ENCODE measurements at regions not wholly inside any gene's neighbourhood (a gene's known extent, or its start where the extent isn't known, plus 50 kb on each side); places are given as distances from the start of the nearest gene placed in this dataset.

DNA sequence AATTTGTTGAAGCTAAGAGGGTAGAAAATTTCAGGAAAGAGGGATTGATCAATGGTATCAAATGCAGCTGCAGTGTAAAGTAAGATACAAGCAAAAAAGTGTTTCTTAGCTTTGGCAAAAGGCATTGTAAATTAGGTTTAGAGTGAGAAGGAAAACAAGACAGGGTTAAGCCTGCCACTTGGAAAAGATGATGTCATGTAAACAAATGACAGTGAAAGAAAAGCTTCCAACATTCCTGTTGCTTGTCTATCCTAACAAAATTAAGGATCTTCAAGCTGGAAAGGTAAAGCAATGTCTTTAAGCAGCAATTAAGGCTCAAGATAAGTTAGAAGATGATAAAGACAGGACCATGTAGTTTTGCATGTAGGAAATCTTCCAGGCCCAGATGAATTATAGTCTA is 139.1 kb upstream of the PPP2R2B start:
- no peak overlapping the region for H3K27ac ChIP-seq (ENCODE audit: low read depth, low read length)
- peaks cover 7% of the 10 kb centered on the region for H3K9me3 Mint-ChIP-seq
- no peaks in the 10 kb centered on the region for H3K27me3 Mint-ChIP-seq (ENCODE audit: insufficient read depth)
- TF ChIP-seq, protein P1, sequence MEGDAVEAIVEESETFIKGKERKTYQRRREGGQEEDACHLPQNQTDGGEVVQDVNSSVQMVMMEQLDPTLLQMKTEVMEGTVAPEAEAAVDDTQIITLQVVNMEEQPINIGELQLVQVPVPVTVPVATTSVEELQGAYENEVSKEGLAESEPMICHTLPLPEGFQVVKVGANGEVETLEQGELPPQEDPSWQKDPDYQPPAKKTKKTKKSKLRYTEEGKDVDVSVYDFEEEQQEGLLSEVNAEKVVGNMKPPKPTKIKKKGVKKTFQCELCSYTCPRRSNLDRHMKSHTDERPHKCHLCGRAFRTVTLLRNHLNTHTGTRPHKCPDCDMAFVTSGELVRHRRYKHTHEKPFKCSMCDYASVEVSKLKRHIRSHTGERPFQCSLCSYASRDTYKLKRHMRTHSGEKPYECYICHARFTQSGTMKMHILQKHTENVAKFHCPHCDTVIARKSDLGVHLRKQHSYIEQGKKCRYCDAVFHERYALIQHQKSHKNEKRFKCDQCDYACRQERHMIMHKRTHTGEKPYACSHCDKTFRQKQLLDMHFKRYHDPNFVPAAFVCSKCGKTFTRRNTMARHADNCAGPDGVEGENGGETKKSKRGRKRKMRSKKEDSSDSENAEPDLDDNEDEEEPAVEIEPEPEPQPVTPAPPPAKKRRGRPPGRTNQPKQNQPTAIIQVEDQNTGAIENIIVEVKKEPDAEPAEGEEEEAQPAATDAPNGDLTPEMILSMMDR (conservative IDR thresholded peaks at IDR 0.05), result no peak
- H3K9me3 ChIP-seq (ENCODE audit: control insufficient read depth, low read length), result peaks cover 6% of the 10 kb centered on the region
- no peaks in the 10 kb centered on the region for H3K36me3 ChIP-seq (ENCODE audit: control insufficient read depth, insufficient read depth, low read length)
- peaks cover 9% of the 10 kb centered on the region for H3K4me1 ChIP-seq (ENCODE audit: control insufficient read depth, insufficient read depth, low read length)
- H3K9ac ChIP-seq (ENCODE audit: extremely low read depth, low read length, poor library complexity, severe bottlenecking), result peak overlapping the region; percentile 24
- H3K4me3 ChIP-seq (ENCODE audit: low read length), result no peak overlapping the region
- no peak overlapping the region for H3K4me3 Mint-ChIP-seq
- H3K4me1 Mint-ChIP-seq, result peaks cover 5% of the 10 kb centered on the region
- DNase-seq, result no peak
- H3K27ac Mint-ChIP-seq, result no peak overlapping the region
- no peaks in the 10 kb centered on the region for H3K36me3 Mint-ChIP-seq (ENCODE audit: low read depth)
- H3K27me3 ChIP-seq (ENCODE audit: control insufficient read depth, insufficient read depth, low read length, poor library complexity, severe bottlenecking), result no peaks in the 10 kb centered on the region

DNA sequence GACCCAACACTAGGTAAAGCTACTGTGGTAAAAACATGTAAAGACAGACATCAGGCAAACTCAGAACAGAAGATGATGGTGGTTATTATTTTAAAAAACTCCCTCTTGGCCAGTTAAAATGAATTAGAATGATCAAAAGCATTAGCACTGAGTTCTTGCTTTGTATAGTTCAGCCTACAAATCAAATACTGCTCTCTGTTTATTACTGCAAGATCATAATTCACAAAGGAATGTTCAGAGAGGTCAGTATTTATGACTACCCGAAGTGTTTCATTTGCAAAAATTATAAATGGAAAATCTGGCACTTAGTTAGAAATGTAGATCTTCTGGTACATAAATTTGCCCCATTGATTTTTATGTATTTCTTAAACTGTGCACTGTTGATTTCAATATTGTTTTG is 140.3 kb upstream of the PPP2R2B start:
- 94% methylated on average over 1 of the region's 1 CpG; no CpG with 5 or more reads in 1 of the 2 experiments for WGBS, 2 experiments (ENCODE audit: insufficient coverage in 1 of 2, insufficient read length in 1 of 2)
- no peak overlapping the region for H3K27ac Mint-ChIP-seq
- no peak overlapping the region for H3K27ac ChIP-seq (ENCODE audit: low read depth, low read length)

DNA sequence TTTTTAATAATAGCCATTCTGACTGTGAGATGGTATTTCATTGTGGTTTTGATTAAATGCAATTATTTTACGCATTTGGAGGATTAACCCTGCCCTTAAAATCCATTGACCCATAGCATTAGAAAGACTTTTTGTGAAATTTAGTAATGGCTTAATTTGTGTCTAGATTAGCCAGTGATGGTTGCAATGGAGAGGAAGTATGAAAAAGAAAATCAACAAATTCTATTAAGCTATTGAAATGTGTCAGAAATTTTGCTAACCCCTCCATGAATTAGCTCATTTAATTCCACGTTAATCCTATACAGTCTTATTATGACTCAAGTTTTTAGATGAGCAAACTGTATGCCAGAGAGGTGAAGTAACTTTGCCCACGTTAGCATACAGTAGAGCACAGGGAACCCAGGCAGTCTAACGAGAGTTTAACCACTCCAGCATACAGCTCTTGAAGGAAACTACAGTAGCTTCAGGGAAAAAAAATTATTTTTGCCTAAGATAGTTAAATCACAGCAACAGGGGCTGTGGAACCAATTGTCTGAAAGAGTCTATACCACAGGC is 158.2 kb upstream of the PPP2R2B start:
- Mint-ChIP-seq H3K4me1 (peaks cover 26% of the 10 kb centered on the region), H3K27ac (no peak overlapping the region), H3K9me3 (peaks cover 17% of the 10 kb centered on the region), H3K4me3 (no peak overlapping the region), H3K36me3 (ENCODE audit: low read depth) (peaks cover 5% of the 10 kb centered on the region), H3K27me3 (ENCODE audit: insufficient read depth) (no peaks in the 10 kb centered on the region)
- TF ChIP-seq, protein P1 (conservative IDR thresholded peaks at IDR 0.05), result no peak
- Histone ChIP-seq H3K27me3 (ENCODE audit: control insufficient read depth, insufficient read depth, low read length, poor library complexity, severe bottlenecking) (no peaks in the 10 kb centered on the region), H3K9me3 (ENCODE audit: control insufficient read depth, low read length) (peaks cover 16% of the 10 kb centered on the region), H3K4me3 (ENCODE audit: low read length) (no peak overlapping the region), H3K27ac (ENCODE audit: low read depth, low read length) (no peak overlapping the region), H3K4me1 (ENCODE audit: control insufficient read depth, insufficient read depth, low read length) (peaks cover 11% of the 10 kb centered on the region), H3K36me3 (ENCODE audit: control insufficient read depth, insufficient read depth, low read length) (no peaks in the 10 kb centered on the region), H3K9ac (ENCODE audit: extremely low read depth, low read length, poor library complexity, severe bottlenecking) (no peak overlapping the region)
- no peak for DNase-seq
- 95 to 96% methylated on average over 3 to 4 of the region's 4 CpGs for WGBS, 2 experiments (ENCODE audit: insufficient coverage in 1 of 2, insufficient read length in 1 of 2)

More for the DNA sequence above, 140.3 kb upstream of the PPP2R2B start:
- DNase-seq, result no peak
- Histone ChIP-seq H3K4me1 (ENCODE audit: control insufficient read depth, insufficient read depth, low read length) (peaks cover 9% of the 10 kb centered on the region), H3K9ac (ENCODE audit: extremely low read depth, low read length, poor library complexity, severe bottlenecking) (no peak overlapping the region), H3K36me3 (ENCODE audit: control insufficient read depth, insufficient read depth, low read length) (no peaks in the 10 kb centered on the region), H3K9me3 (ENCODE audit: control insufficient read depth, low read length) (peaks cover 6% of the 10 kb centered on the region), H3K27me3 (ENCODE audit: control insufficient read depth, insufficient read depth, low read length, poor library complexity, severe bottlenecking) (no peaks in the 10 kb centered on the region), H3K4me3 (ENCODE audit: low read length) (no peak overlapping the region)
- H3K36me3 Mint-ChIP-seq (ENCODE audit: low read depth), result no peaks in the 10 kb centered on the region
- H3K9me3 Mint-ChIP-seq, result peaks cover 4% of the 10 kb centered on the region
- H3K4me1 Mint-ChIP-seq, result peaks cover 5% of the 10 kb centered on the region
- no peaks in the 10 kb centered on the region for H3K27me3 Mint-ChIP-seq (ENCODE audit: insufficient read depth)
- no peak overlapping the region for H3K4me3 Mint-ChIP-seq
- TF ChIP-seq, protein P1 (conservative IDR thresholded peaks at IDR 0.05), result no peak

Measured in endodermal cell (in vitro differentiated cells).